H1 (cell line): ENCODE measurements at regions not wholly inside any gene's neighbourhood (a gene's known extent, or its start where the extent isn't known, plus 50 kb on each side); places are given as distances from the start of the nearest gene placed in this dataset.

Experiments
- CTCF ChIA-PET: fragments of 300-600 bp; sonication (Branson Sonifier 250); formaldehyde crosslinking; loops from one replicate; lab custom pipeline; 2021; ENCODE audit not compliant: partially characterized antibody; lab: Charles Lee
- POLR2A ChIA-PET: fragments of 300-600 bp; sonication (Branson Sonifier 250); formaldehyde crosslinking; loops from one replicate; lab custom pipeline; 2021; ENCODE audit warnings: inconsistent platforms; ENCODE audit not compliant: partially characterized antibody; lab: Charles Lee
- DNase-seq, 2 experiments: peaks; one replicate each; pipeline versions ENCODE4 v3.0.0 to v3.0.0-alpha.2; 2010 to 2022; ENCODE audit warnings: low spot score in 2 of 2, low read depth in 1 of 2, mixed read lengths in 1 of 2
- FAIRE-seq: peaks from 2 replicates; lab custom pipeline; 2011; peaks lifted over from hg19 to GRCh38; lab: Jason Lieb, UNC
- H2AFZ ChIP-seq: 2 replicates; pipeline ENCODE4 v1.8.1; 2012; ENCODE audit warnings: low read length, inconsistent platforms
- H2AK5ac ChIP-seq: 2 replicates; pipeline ENCODE4 v1.6.1; 2013; ENCODE audit warnings: low read depth, low read length
- H2BK120ac ChIP-seq: replicated peaks from 2 replicates; pipeline ENCODE3; 2013; ENCODE audit warnings: low read depth, low read length, inconsistent platforms
- H2BK12ac ChIP-seq: 2 replicates; pipeline ENCODE4 v1.6.1; 2013; ENCODE audit warnings: low read depth, low read length
- H2BK15ac ChIP-seq: 2 replicates; pipeline ENCODE4 v1.6.1; 2013; ENCODE audit warnings: low read length
- H2BK20ac ChIP-seq: 2 replicates; pipeline ENCODE4 v1.6.1; 2013; ENCODE audit warnings: low read length
- H2BK5ac ChIP-seq: 2 replicates; pipeline ENCODE4 v1.6.1; 2013; ENCODE audit warnings: low read depth, low read length
- H3K14ac ChIP-seq: 2 replicates; pipeline ENCODE4 v1.6.1; 2013; ENCODE audit warnings: inconsistent platforms; ENCODE audit not compliant: insufficient read length
- H3K18ac ChIP-seq: 2 replicates; pipeline ENCODE4 v1.6.1; 2013; ENCODE audit warnings: low read length; ENCODE audit errors: extremely low read depth
- H3K23ac ChIP-seq: 2 replicates; pipeline ENCODE4 v1.6.1; 2013; ENCODE audit warnings: inconsistent platforms; ENCODE audit not compliant: insufficient read length
- H3K23me2 ChIP-seq: 2 replicates; pipeline ENCODE4 v1.6.1; 2013; ENCODE audit warnings: low read depth, low read length
- H3K27ac ChIP-seq: 2 replicates; pipeline ENCODE4 v1.6.1; 2011; ENCODE audit warnings: low read depth, low read length, inconsistent platforms
- H3K27me3 ChIP-seq, 4 experiments: replicated peaks in 1 of 4; 1 replicate in 1 of 4; 2 replicates in 3 of 4; pipeline versions ENCODE4 v1.6.1 to v1.8.1; 2011 to 2013; ENCODE audit warnings: low read length in 3 of 4, mild to moderate bottlenecking in 3 of 4, inconsistent platforms in 2 of 4, mixed read lengths in 2 of 4, moderate library complexity in 1 of 4; ENCODE audit not compliant: control insufficient read depth in 3 of 4, insufficient read depth in 3 of 4; ENCODE audit errors: extremely low read depth in 1 of 4
- H3K36me3 ChIP-seq, 4 experiments: 2 replicates each; pipeline versions ENCODE4 v1.6.1 to v1.8.1; 2011 to 2013; ENCODE audit warnings: mild to moderate bottlenecking in 4 of 4, low read length in 3 of 4, moderate library complexity in 2 of 4, control low read depth in 1 of 4, inconsistent platforms in 1 of 4; ENCODE audit not compliant: insufficient read depth in 4 of 4, control insufficient read depth in 2 of 4
- H3K4ac ChIP-seq: replicated peaks from 2 replicates; pipeline ENCODE3; 2013; ENCODE audit warnings: low read length, low read depth, mixed read lengths, inconsistent platforms; ENCODE audit not compliant: insufficient read length
- H3K4me1 ChIP-seq, 4 experiments: replicated peaks in 1 of 4; 1 replicate in 1 of 4; 2 replicates in 3 of 4; pipeline versions ENCODE4 v1.6.1 to v1.8.1; 2011 to 2013; ENCODE audit warnings: low read length in 3 of 4, inconsistent platforms in 2 of 4, mixed read lengths in 1 of 4; ENCODE audit not compliant: insufficient read depth in 4 of 4, control insufficient read depth in 3 of 4
- H3K4me2 ChIP-seq, 2 experiments: 2 replicates each; pipeline versions ENCODE4 v1.6.1 to v1.8.1; 2011 to 2013; ENCODE audit warnings: low read depth in 2 of 2, low read length in 2 of 2, control low read depth in 1 of 2, inconsistent platforms in 1 of 2, mild to moderate bottlenecking in 1 of 2; ENCODE audit not compliant: insufficient read depth in 1 of 2
- H3K4me3 ChIP-seq, 4 experiments: fragments of 200-600, 300-600 bp in 1 of 4; sonication (generic), shearing (Covaris generic), sonication (Bioruptor Twin) in 1 of 4; 2 replicates each; pipeline versions ENCODE4 v1.5.1 to v1.8.1; 2011 to 2016; ENCODE audit warnings: low read length in 4 of 4, low read depth in 3 of 4, control low read depth in 2 of 4, inconsistent platforms in 2 of 4, mild to moderate bottlenecking in 2 of 4, mixed read lengths in 1 of 4, moderate library complexity in 1 of 4; ENCODE audit not compliant: insufficient read depth in 2 of 4; ENCODE audit errors: extremely low read depth in 1 of 4
- H3K56ac ChIP-seq: replicated peaks from 2 replicates; pipeline ENCODE3; 2013; ENCODE audit warnings: low read depth, mild to moderate bottlenecking, mixed read lengths, low read length, inconsistent platforms; ENCODE audit not compliant: insufficient read length
- H3K79me1 ChIP-seq: 2 replicates; pipeline ENCODE4 v1.6.1; 2013; ENCODE audit warnings: low read depth, low read length, control low read depth
- H3K79me2 ChIP-seq, 2 experiments: 2 replicates each; pipeline versions ENCODE4 v1.6.1 to v1.8.1; 2012 to 2013; ENCODE audit warnings: low read length in 2 of 2, mild to moderate bottlenecking in 2 of 2, inconsistent platforms in 1 of 2; ENCODE audit not compliant: insufficient read depth in 2 of 2, control insufficient read depth in 1 of 2
- H3K9ac ChIP-seq, 4 experiments: replicated peaks in 1 of 4; 1 replicate in 1 of 4; 2 replicates in 3 of 4; pipeline versions ENCODE4 v1.6.1 to v1.8.1; 2011 to 2013; ENCODE audit warnings: low read depth in 3 of 4, low read length in 3 of 4, control low read depth in 2 of 4, mild to moderate bottlenecking in 2 of 4, moderate library complexity in 2 of 4, inconsistent platforms in 1 of 4; ENCODE audit errors: extremely low read depth in 1 of 4
- H3K9me3 ChIP-seq, 2 experiments: 2 replicates each; pipeline versions ENCODE4 v1.6.1 to v1.8.1; 2012 to 2013; ENCODE audit warnings: mild to moderate bottlenecking in 2 of 2, moderate library complexity in 2 of 2, control low read depth in 1 of 2, inconsistent platforms in 1 of 2, low read depth in 1 of 2, low read length in 1 of 2, mixed read lengths in 1 of 2; ENCODE audit not compliant: insufficient read depth in 2 of 2
- H4K20me1 ChIP-seq, 2 experiments: replicated peaks in 1 of 2; 2 replicates each; pipeline versions ENCODE3 to v1.8.1; 2011 to 2013; ENCODE audit warnings: inconsistent platforms in 2 of 2, low read length in 2 of 2, mild to moderate bottlenecking in 1 of 2; ENCODE audit not compliant: insufficient read depth in 2 of 2, control insufficient read depth in 1 of 2
- H4K5ac ChIP-seq: 2 replicates; pipeline ENCODE4 v1.6.1; 2013; ENCODE audit warnings: low read length, low read depth, mixed read lengths, inconsistent platforms; ENCODE audit not compliant: insufficient read length
- H4K8ac ChIP-seq: 2 replicates; pipeline ENCODE4 v1.8.0; 2013; ENCODE audit warnings: mild to moderate bottlenecking, moderate library complexity, low read length, inconsistent platforms; ENCODE audit not compliant: insufficient read depth; ENCODE audit errors: extremely low read depth
- H4K91ac ChIP-seq: replicated peaks from 2 replicates; pipeline ENCODE3; 2013; ENCODE audit warnings: low read length, mixed read lengths, inconsistent platforms; ENCODE audit not compliant: insufficient read length
- SRF ChIP-seq: IDR thresholded peaks from 2 replicates; pipeline ENCODE4 v1.6.1; 2011; ENCODE audit warnings: mild to moderate bottlenecking, low read depth, low read length, moderate library complexity
- WGBS, 2 experiments: shearing (Covaris generic) in 1 of 2; methylation state at CpG; one replicate each; pipeline versions ENCODE4 v1.1.6 to v1.1.7; 2013 to 2015; ENCODE audit warnings: low lambda C conversion rate in 2 of 2, mixed read lengths in 2 of 2, inconsistent platforms in 1 of 2, low coverage in 1 of 2, missing lambda C conversion rate in 1 of 2; ENCODE audit not compliant: insufficient replicate concordance in 2 of 2, insufficient coverage in 1 of 2, insufficient read length in 1 of 2; ENCODE audit errors: extremely low coverage in 1 of 2, missing lambda C conversion rate in 1 of 2; 5-methylcytosine and 5-hydroxymethylcytosine counted together

- H4K5ac ChIP-seq = no peak overlapping the region
- H3K23me2 ChIP-seq = no peaks in the 10 kb centered on the region
- H3K27me3 ChIP-seq = no peaks in the 10 kb centered on the region
- no peak overlapping the region for H2AK5ac ChIP-seq
- H4K91ac ChIP-seq = no peak overlapping the region
- H3K4ac ChIP-seq = no peak overlapping the region
- no peaks in the 10 kb centered on the region for H3K9me3 ChIP-seq
- H3K56ac ChIP-seq = no peak overlapping the region
- no peak overlapping the region for H2BK120ac ChIP-seq
- H2AFZ ChIP-seq = no peak overlapping the region
- FAIRE-seq = no peak
- no peak overlapping the region for H3K23ac ChIP-seq
- H2BK15ac ChIP-seq = no peak overlapping the region
- no peak overlapping the region for H2BK20ac ChIP-seq
- H3K4me1 ChIP-seq = peaks cover 0 to 4% (median 0%) of the 10 kb centered on the region in 4 experiments; a peak in 1 of 7 replicates
- H3K36me3 ChIP-seq = no peaks in the 10 kb centered on the region
- DNase-seq = no peak
- H3K14ac ChIP-seq = no peak overlapping the region
- CTCF ChIA-PET = interaction anchor here (0.8 to 3.0 kb wide), 11 partner anchors 8 to 255 kb away, joined by 3 to 7 read pairs (median 4); no protein-coding TSS in a partner anchor
- H3K4me3 ChIP-seq = no peak overlapping the region
- POLR2A ChIA-PET = interaction anchor here (1.1 to 1.2 kb wide), 3 partner anchors 14 to 40 kb away, joined by 3 to 5 read pairs (median 3); no protein-coding TSS in a partner anchor
- peak overlapping the region; percentile 28; the same call in 1 of the 2 replicates for H4K8ac ChIP-seq
- no peaks in the 10 kb centered on the region for H3K79me2 ChIP-seq
- H3K18ac ChIP-seq = no peak overlapping the region
- no peak overlapping the region for H2BK12ac ChIP-seq
- H3K79me1 ChIP-seq = no peaks in the 10 kb centered on the region
- H4K20me1 ChIP-seq = no peaks in the 10 kb centered on the region
- no peak overlapping the region for H2BK5ac ChIP-seq
- no peak overlapping the region for H3K4me2 ChIP-seq
- H3K9ac ChIP-seq = no peak overlapping the region
- WGBS, 2 experiments = 85% methylated on average over 8 of the region's 8 CpGs; no CpG with 5 or more reads in 1 of the 2 experiments
- H3K27ac ChIP-seq = no peak overlapping the region
- TF ChIP-seq SRF = no peak
These were observed 103.4 kb downstream of the MRPL14 start for GRCh38 chr6:44023586-44024454.
